Motor neuron (in vitro differentiated cells): ENCODE measurements at regions not wholly inside any gene's neighbourhood (a gene's known extent, or its start where the extent isn't known, plus 50 kb on each side); places are given as distances from the start of the nearest gene placed in this dataset.
"Not testable (repeated sequence)": the region's sequence is repeated elsewhere in the genome, so short reads cannot be mapped to it uniquely, and the experiment has no call there.

Experiments
- ATAC-seq, 8 experiments: fragments of 200-7000 bp; cut with Tn5 transposase; replicated peaks in 6 of 8; 2 replicates each; pipeline ENCODE4 v1.8.0; 2021; ENCODE audit warnings: mild to moderate bottlenecking in 8 of 8, moderate library complexity in 8 of 8
- H3K27ac ChIP-seq, 2 donors: fragments of 250-450 bp; sonication (Bioruptor Pico); 2 replicates each; pipeline ENCODE4 v1.9.0; 2021; ENCODE audit warnings: antibody characterized with exemption in 2 of 2, mild to moderate bottlenecking in 2 of 2, moderate library complexity in 1 of 2
- H3K4me1 ChIP-seq, 2 donors: fragments of 250-450 bp; sonication (Bioruptor Pico); replicated peaks in 1 of 2; 2 replicates each; pipeline ENCODE4 v1.6.1; 2021; ENCODE audit warnings: antibody characterized with exemption in 2 of 2, mild to moderate bottlenecking in 2 of 2, moderate library complexity in 1 of 2
- H3K4me3 ChIP-seq, 5 donors: fragments of 250-450 bp; sonication (Bioruptor Pico); 2 replicates each; pipeline ENCODE4 v1.9.0; 2021; ENCODE audit warnings: antibody characterized with exemption in 5 of 5, mild to moderate bottlenecking in 5 of 5, moderate library complexity in 4 of 5
- WGBS, 10 experiments: fragments of 450-650 bp; shearing (Covaris generic); methylation state at CpG; one replicate each; pipeline ENCODE4 v1.0.0; 2022; 5-methylcytosine and 5-hydroxymethylcytosine counted together
- in situ Hi-C, 9 experiments: fragments of 400-800 bp; cut with MboI; loops; one replicate each; pipeline ENCODE4 v1.15.0; 2021; ENCODE audit warnings: low sequenced_read_pairs in 9 of 9, low pct_unique_long_range_greater_than_20kb in 2 of 9; ENCODE audit not compliant: unreplicated experiment in 9 of 9

DNA sequence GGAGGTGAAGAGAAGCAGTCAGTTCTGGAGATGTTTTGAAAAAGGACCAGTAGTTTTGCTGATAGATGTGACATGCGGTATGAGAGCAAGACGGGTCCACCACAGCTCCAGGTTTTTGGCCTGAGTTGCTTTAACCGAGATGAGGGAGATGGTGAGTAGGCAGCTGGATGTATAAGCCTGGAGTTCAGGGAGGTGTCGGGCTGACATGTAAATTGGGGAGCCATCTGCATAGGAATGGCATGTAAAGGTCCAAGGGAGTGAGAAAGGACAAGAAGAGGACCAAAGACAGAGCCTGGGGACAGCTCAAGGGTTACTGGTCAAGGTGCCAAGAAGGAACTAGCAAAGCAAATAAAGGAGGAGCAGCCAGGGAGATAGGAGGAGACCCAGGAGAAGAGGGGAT lies 503.7 kb downstream of the MATN1 start:
- in situ Hi-C loops = no loop called here

GRCh38 chr1:30218438-30218837 lies 504.9 kb downstream of the MATN1 start:
- WGBS, 10 experiments = 0 to 39% (median 23%) methylated on average over 1 to 2 of the region's 2 CpGs
- in situ Hi-C loops = no loop called here
- Histone ChIP-seq H3K4me1 (peaks cover 0 to 16% of the 10 kb centered on the region in 2 donors), H3K4me3 (no peak overlapping the region), H3K27ac (no peak overlapping the region)
- peak in 2 of 8 experiments; percentile 16 to 25 for ATAC-seq

More for the DNA sequence above, 503.7 kb downstream of the MATN1 start:
- peak in 3 of 8 experiments; percentile 59 to 93 (median 87) for ATAC-seq
- WGBS, 10 experiments = 0 to 68% (median 61%) methylated on average over 1 to 4 of the region's 4 CpGs; no CpG with 5 or more reads in 3 of the 10 experiments
- Histone ChIP-seq H3K4me1 (peaks cover 0 to 18% of the 10 kb centered on the region in 2 donors), H3K4me3 (no peak overlapping the region), H3K27ac (no peak overlapping the region)

DNA sequence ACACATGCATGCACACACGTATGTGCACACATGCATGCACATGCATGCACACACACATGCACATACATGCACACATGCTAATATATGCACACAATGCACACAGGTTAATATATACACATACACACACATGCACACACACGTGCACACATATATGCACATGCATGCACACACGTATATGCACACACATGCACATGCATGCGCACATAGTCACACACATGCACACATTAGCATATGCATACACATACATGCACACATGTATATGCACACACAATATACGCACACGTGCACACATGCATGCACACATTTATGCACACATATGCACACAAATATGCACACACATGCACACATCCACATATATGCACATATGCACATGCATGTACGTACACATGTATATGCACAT lies 506.8 kb downstream of the MATN1 start:
- ATAC-seq = peak in 1 of 8 experiments; percentile 10
- in situ Hi-C loops = no loop called here
- Histone ChIP-seq H3K4me1 (peaks cover 0 to 16% of the 10 kb centered on the region in 2 donors), H3K4me3 (no peak overlapping the region), H3K27ac (no peak overlapping the region)
- 73 to 100% (median 90%) methylated on average over 1 to 7 of the region's 7 CpGs; no CpG with 5 or more reads in 4 of the 10 experiments for WGBS, 10 experiments

GRCh38 chr1:30213936-30214335 lies 509.4 kb downstream of the MATN1 start:
- Histone ChIP-seq H3K4me1 (peaks cover 0 to 16% of the 10 kb centered on the region in 2 donors), H3K27ac (no peak overlapping the region), H3K4me3 (no peak overlapping the region)
- peak in 4 of 8 experiments; percentile 30 to 86 (median 37) for ATAC-seq
- in situ Hi-C loops = no loop called here
- WGBS, 10 experiments = 0 to 100% (median 67%) methylated on average over 1 to 7 of the region's 7 CpGs; no CpG with 5 or more reads in 2 of the 10 experiments

GRCh38 chr1:30207962-30208361 lies 515.4 kb downstream of the MATN1 start:
- 0 to 90% (median 78%) methylated on average over 1 of the region's 1 CpG; no CpG with 5 or more reads in 4 of the 10 experiments for WGBS, 10 experiments
- in situ Hi-C loops, ATAC-seq, H3K27ac ChIP-seq, H3K4me1 ChIP-seq, H3K4me3 ChIP-seq: not testable (repeated sequence)

- ATAC-seq, H3K27ac ChIP-seq, H3K4me3 ChIP-seq, H3K4me1 ChIP-seq, in situ Hi-C loops: not testable (repeated sequence)
- 32 to 100% (median 96%) methylated on average over 1 to 5 of the region's 5 CpGs for WGBS, 10 experiments
These were observed 516.8 kb downstream of the MATN1 start for GRCh38 chr1:30206631-30207030.

GRCh38 chr1:30204916-30205315 lies 518.5 kb downstream of the MATN1 start:
- in situ Hi-C loops, ATAC-seq, H3K27ac ChIP-seq, H3K4me3 ChIP-seq, H3K4me1 ChIP-seq: not testable (repeated sequence)
- 13 to 90% (median 72%) methylated on average over 1 to 5 of the region's 5 CpGs; no CpG with 5 or more reads in 3 of the 10 experiments for WGBS, 10 experiments

DNA sequence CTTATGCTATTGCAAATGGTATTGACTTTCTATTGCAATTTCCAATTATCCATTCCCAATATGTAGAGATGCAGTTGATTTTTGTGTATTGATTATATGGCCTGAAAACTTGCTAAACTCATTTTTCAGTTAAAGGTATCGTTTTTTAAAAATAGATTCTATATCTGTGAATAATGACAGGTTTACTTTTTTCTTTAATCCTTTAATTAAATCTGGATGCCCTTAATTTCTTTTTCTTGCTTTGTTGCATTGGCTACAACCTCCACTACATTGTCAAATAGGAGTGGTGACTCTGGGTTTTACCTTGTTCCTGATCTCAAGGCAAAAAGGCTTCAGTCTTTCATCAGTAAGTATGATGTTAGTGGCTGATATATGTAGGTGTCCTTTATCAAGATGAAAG lies 522.4 kb downstream of the MATN1 start:
- no peak for ATAC-seq
- Histone ChIP-seq H3K4me3 (no peak overlapping the region), H3K27ac (no peak overlapping the region), H3K4me1 (no peaks in the 10 kb centered on the region)
- WGBS, 10 experiments = 0 to 43% (median 7%) methylated on average over 1 of the region's 1 CpG; no CpG with 5 or more reads in 1 of the 10 experiments
- in situ Hi-C loops = no loop called here

GRCh38 chr1:30200161-30200560 lies 523.2 kb downstream of the MATN1 start:
- in situ Hi-C loops = no loop called here
- Histone ChIP-seq H3K4me1 (no peaks in the 10 kb centered on the region), H3K27ac (no peak overlapping the region), H3K4me3 (no peak overlapping the region)
- WGBS, 10 experiments = 17 to 100% (median 50%) methylated on average over 1 of the region's 1 CpG; no CpG with 5 or more reads in 7 of the 10 experiments
- no peak for ATAC-seq

- no peak for ATAC-seq
- in situ Hi-C loops = no loop called here
- WGBS, 10 experiments = 0 to 85% (median 47%) methylated on average over 1 to 7 of the region's 8 CpGs; no CpG with 5 or more reads in 5 of the 10 experiments
These were observed 523.8 kb downstream of the MATN1 start for GRCh38 chr1:30199563-30199962.

DNA sequence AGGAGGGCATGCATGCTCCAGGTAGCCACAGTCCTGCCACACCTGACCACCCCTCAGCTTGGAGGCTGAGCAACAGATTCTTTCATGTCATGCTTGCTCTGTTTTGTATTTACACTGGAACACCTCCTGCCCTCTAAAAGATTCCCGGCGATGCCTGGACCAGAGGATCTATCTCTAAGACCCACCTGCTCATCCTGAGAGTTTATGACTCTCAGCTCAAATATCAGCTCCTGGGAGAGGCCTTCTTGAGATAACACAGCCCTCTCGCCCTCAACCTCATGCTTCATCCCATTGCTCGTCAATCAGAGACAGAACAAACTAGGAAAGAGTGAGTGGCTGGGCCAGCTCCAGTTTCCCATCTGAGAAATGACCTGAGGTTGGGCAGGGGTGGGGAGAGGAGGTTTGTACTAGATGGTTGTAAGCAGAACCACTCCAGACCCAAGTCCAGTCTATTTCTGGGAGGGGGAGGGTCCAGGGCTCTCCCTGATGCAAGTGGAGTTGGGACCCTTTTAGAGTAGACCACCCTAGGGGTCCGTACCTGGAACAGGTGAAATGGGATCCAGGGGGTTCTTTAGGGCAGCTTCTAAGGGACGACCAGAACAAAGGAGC lies 524.5 kb downstream of the MATN1 start:
- Histone ChIP-seq H3K4me3 (no peak overlapping the region), H3K27ac (no peak overlapping the region), H3K4me1 (peaks cover 0 to 5% of the 10 kb centered on the region in 2 donors)
- in situ Hi-C loops = no loop called here
- 0 to 76% (median 58%) methylated on average over 1 to 6 of the region's 6 CpGs; no CpG with 5 or more reads in 2 of the 10 experiments for WGBS, 10 experiments
- no peak for ATAC-seq

More at GRCh38 chr1:30199563-30199962, 523.8 kb downstream of the MATN1 start:
- Histone ChIP-seq H3K4me1 (peaks cover 0 to 5% of the 10 kb centered on the region in 2 donors), H3K27ac (no peak overlapping the region), H3K4me3 (no peak overlapping the region)

GRCh38 chr1:30198451-30198760 lies 525.0 kb downstream of the MATN1 start:
- H3K4me3 ChIP-seq = no peak overlapping the region
- WGBS, 10 experiments = 0 to 83% (median 66%) methylated on average over 1 to 2 of the region's 2 CpGs; no CpG with 5 or more reads in 5 of the 10 experiments
- peaks cover 0 to 5% of the 10 kb centered on the region in 2 donors for H3K4me1 ChIP-seq
- H3K27ac ChIP-seq = no peak overlapping the region
- in situ Hi-C loops = no loop called here
- no peak for ATAC-seq

- ATAC-seq = peak in 2 of 8 experiments; percentile 62 to 76
- Histone ChIP-seq H3K27ac (no peak overlapping the region), H3K4me1 (peaks cover 0 to 5% of the 10 kb centered on the region in 2 donors), H3K4me3 (no peak overlapping the region)
- in situ Hi-C loops = no loop called here
- WGBS, 10 experiments = 2 to 56% (median 34%) methylated on average over 1 to 3 of the region's 4 CpGs
These were observed 525.5 kb downstream of the MATN1 start for GRCh38 chr1:30197639-30198450.
